ENCODE measurements at regions not wholly inside any gene's neighbourhood (a gene's known extent, or its start where the extent isn't known, plus 50 kb on each side); places are given as distances from the start of the nearest gene placed in this dataset.

GRCh38 chr3:137572931-137573330, 191.2 kb upstream of the SOX14 start:
- H4K20me1 ChIP-seq (ENCODE audit: insufficient read depth): no peaks in the 10 kb centered on the region
- H3K4me2 ChIP-seq (ENCODE audit: low read length): no peak overlapping the region
- no peaks in the 10 kb centered on the region for H3K79me2 ChIP-seq (replicated peaks; ENCODE audit: insufficient read depth, low read length)
- H2AFZ ChIP-seq (ENCODE audit: low read depth, low read length): no peak overlapping the region
- no peaks in the 10 kb centered on the region for H3F3A ChIP-seq (ENCODE audit: insufficient read depth, low read length, poor library complexity, severe bottlenecking)
- H3K9me2 ChIP-seq (ENCODE audit: insufficient read depth, low read length): no peaks in the 10 kb centered on the region
- H3K9ac ChIP-seq (ENCODE audit: low read length): no peak overlapping the region
- TF ChIP-seq CTCF (IDR thresholded peaks at IDR 0.05; ENCODE audit: poor library complexity, severe bottlenecking) (no peak), TAF1 (IDR thresholded peaks at IDR 0.05; ENCODE audit: low read depth) (no peak), POLR2AphosphoS5 (IDR thresholded peaks at IDR 0.05) (no peak), SMC3 (conservative IDR thresholded peaks at IDR 0.05; ENCODE audit: poor library complexity) (no peak), RAD21 (conservative IDR thresholded peaks at IDR 0.05) (no peak), EP300 (conservative IDR thresholded peaks at IDR 0.05; ENCODE audit: poor library complexity, severe bottlenecking) (no peak), MXI1 (conservative IDR thresholded peaks at IDR 0.05; ENCODE audit: poor library complexity, severe bottlenecking) (no peak), EZH2 (IDR thresholded peaks at IDR 0.05; ENCODE audit: borderline replicate concordance, insufficient read depth, low read length, poor library complexity, severe bottlenecking) (no peak), REST (IDR thresholded peaks at IDR 0.05; ENCODE audit: borderline replicate concordance) (no peak)
- H3K9me3 ChIP-seq (ENCODE audit: low read length): no peaks in the 10 kb centered on the region
- no peaks in the 10 kb centered on the region for H3K27me3 ChIP-seq (ENCODE audit: insufficient read depth, low read depth, low read length)
- no peak overlapping the region for H3K4me3 ChIP-seq (ENCODE audit: low read length)
- H3K27ac ChIP-seq (ENCODE audit: low read length): no peak overlapping the region
- H3K36me3 ChIP-seq (ENCODE audit: insufficient read depth, low read length): no peaks in the 10 kb centered on the region

- no peaks in the 10 kb centered on the region for H4K20me1 ChIP-seq (ENCODE audit: insufficient read depth)
- H2AFZ ChIP-seq (ENCODE audit: low read depth, low read length): no peak overlapping the region
- TF ChIP-seq EZH2 (IDR thresholded peaks at IDR 0.05; ENCODE audit: borderline replicate concordance, insufficient read depth, low read length, poor library complexity, severe bottlenecking) (no peak), TAF1 (IDR thresholded peaks at IDR 0.05; ENCODE audit: low read depth) (no peak), POLR2AphosphoS5 (IDR thresholded peaks at IDR 0.05) (no peak), SMC3 (conservative IDR thresholded peaks at IDR 0.05; ENCODE audit: poor library complexity) (no peak), REST (IDR thresholded peaks at IDR 0.05; ENCODE audit: borderline replicate concordance) (no peak), MXI1 (conservative IDR thresholded peaks at IDR 0.05; ENCODE audit: poor library complexity, severe bottlenecking) (no peak), CTCF (IDR thresholded peaks at IDR 0.05; ENCODE audit: poor library complexity, severe bottlenecking) (no peak), EP300 (conservative IDR thresholded peaks at IDR 0.05; ENCODE audit: poor library complexity, severe bottlenecking) (no peak), RAD21 (conservative IDR thresholded peaks at IDR 0.05) (no peak)
- H3K4me2 ChIP-seq (ENCODE audit: low read length): no peak overlapping the region
- no peaks in the 10 kb centered on the region for H3K9me2 ChIP-seq (ENCODE audit: insufficient read depth, low read length)
- H3F3A ChIP-seq (ENCODE audit: insufficient read depth, low read length, poor library complexity, severe bottlenecking): no peaks in the 10 kb centered on the region
- no peak overlapping the region for H3K27ac ChIP-seq (ENCODE audit: low read length)
- no peak overlapping the region for H3K9ac ChIP-seq (ENCODE audit: low read length)
- no peaks in the 10 kb centered on the region for H3K9me3 ChIP-seq (ENCODE audit: low read length)
- peaks cover 6% of the 10 kb centered on the region for H3K27me3 ChIP-seq (ENCODE audit: insufficient read depth, low read depth, low read length)
- H3K36me3 ChIP-seq (ENCODE audit: insufficient read depth, low read length): no peaks in the 10 kb centered on the region
- no peak overlapping the region for H3K4me3 ChIP-seq (ENCODE audit: low read length)
- H3K79me2 ChIP-seq (replicated peaks; ENCODE audit: insufficient read depth, low read length): no peaks in the 10 kb centered on the region
Measured at GRCh38 chr3:137582484-137582883, 181.6 kb upstream of the SOX14 start.

Measured in neural cell (in vitro differentiated cells).